ENCODE measurements at regions not wholly inside any gene's neighbourhood (a gene's known extent, or its start where the extent isn't known, plus 50 kb on each side); places are given as distances from the start of the nearest gene placed in this dataset.

DNA sequence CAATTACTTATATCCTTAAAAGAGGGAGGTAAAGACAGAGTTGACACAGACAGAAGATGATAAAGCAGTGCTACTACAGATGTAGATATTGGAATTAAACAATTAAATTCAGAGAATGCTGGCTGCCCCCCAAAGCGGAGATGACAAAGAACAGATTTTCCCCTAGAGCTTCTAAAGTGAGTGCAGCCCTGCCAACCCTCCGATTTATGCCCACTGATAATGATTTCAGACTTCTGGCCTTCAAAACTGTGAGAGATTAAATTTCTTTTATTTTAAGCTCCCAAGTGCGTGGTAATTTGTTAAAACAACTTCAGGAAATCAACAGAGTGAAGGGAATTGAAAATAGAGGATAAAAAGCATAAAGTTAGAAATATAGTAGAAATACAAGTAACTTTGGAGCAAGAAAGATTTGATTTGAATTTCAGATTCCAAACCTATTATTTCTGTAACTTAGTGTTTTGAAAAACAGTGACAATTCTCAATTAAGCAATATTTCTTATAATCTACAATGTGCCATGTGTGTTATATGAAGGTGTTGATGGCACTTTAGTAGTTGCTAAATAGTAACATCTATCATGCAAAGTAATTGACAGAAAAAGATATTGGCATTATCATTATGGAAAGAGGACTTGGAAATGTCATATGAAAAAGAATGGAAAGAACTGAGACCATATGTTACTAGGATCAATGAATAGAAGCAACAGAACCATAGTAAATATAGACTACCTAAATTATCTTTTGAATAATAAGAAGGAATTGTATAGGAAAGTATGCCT, 946.4 kb upstream of the PTPRD start:
- CTCF ChIA-PET: interaction anchor here (0.6 kb wide), 1 partner anchor 725 kb away, joined by 4 read pairs; no protein-coding TSS in a partner anchor
- no peak for DNase-seq (ENCODE audit: extremely low spot score)
- no peak for TF ChIP-seq ELF4 (IDR thresholded peaks at IDR 0.05)
- POLR2A ChIA-PET: no interaction called here

DNA sequence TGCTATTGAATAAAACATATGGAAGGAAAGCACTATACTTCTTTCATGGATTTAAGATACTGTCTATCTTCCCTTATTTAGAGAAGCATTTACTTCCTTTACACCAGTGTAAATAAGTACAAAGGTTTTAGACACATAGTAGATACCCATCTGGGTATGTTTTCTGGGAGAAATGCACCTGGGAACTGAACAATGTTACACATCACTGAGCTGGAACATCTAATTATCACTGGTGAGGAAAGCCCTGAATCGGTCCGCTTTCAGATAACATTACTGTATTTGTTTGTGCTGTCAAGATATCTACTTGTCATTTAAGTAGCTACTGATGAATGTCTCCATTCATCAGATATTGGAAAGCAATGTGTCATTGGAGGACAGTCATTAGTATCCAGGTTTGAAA, 964.7 kb upstream of the PTPRD start:
- DNase-seq (ENCODE audit: extremely low spot score): no peak
- ChIA-PET CTCF (no interaction called here), POLR2A (no interaction called here)

DNA sequence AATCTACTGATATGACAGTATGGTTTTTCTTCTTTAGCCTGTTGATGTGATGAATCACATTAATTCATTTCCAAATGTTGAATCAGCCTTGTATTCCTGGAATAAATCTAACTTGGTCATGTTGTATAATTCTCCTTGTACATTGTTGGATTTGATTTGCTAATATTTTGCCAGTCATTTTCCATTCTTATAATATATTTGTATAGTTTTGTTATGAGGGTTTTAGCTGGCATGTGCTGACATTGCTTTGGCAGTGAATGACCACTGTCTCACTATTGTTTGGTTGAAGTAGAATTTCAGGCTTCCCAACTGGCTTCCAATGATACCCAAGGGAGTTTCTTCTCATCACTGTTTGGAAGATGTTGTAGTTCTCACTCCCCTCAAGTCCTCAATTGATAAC, 983.0 kb upstream of the PTPRD start:
- DNase-seq (ENCODE audit: extremely low spot score): no peak
- TF ChIP-seq, protein P1, sequence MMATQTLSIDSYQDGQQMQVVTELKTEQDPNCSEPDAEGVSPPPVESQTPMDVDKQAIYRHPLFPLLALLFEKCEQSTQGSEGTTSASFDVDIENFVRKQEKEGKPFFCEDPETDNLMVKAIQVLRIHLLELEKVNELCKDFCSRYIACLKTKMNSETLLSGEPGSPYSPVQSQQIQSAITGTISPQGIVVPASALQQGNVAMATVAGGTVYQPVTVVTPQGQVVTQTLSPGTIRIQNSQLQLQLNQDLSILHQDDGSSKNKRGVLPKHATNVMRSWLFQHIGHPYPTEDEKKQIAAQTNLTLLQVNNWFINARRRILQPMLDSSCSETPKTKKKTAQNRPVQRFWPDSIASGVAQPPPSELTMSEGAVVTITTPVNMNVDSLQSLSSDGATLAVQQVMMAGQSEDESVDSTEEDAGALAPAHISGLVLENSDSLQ (IDR thresholded peaks at IDR 0.05): no peak
- TF ChIP-seq FOXA1 (IDR thresholded peaks at IDR 0.05) (no peak), SP1 (IDR thresholded peaks at IDR 0.05) (no peak), BHLHE40 (IDR thresholded peaks at IDR 0.05; ENCODE audit: borderline replicate concordance) (no peak), ARNT (IDR thresholded peaks at IDR 0.05) (no peak), TARDBP (IDR thresholded peaks at IDR 0.05) (no peak), FOXM1 (IDR thresholded peaks at IDR 0.05; ENCODE audit: borderline replicate concordance) (no peak), SUZ12 (IDR thresholded peaks at IDR 0.05) (no peak), FOXK2 (IDR thresholded peaks at IDR 0.05) (no peak), CTBP1 (IDR thresholded peaks at IDR 0.05; ENCODE audit: borderline replicate concordance) (no peak), NFRKB (IDR thresholded peaks at IDR 0.05) (no peak), ZNF384 (IDR thresholded peaks at IDR 0.05) (no peak), ELF4 (IDR thresholded peaks at IDR 0.05) (no peak), HDGF (IDR thresholded peaks at IDR 0.05; ENCODE audit: borderline replicate concordance) (no peak), LEF1 (IDR thresholded peaks at IDR 0.05; ENCODE audit: borderline replicate concordance) (no peak)
- POLR2A ChIA-PET: no interaction called here
- CTCF ChIA-PET: no interaction called here

More for the DNA sequence above, 964.7 kb upstream of the PTPRD start:
- TF ChIP-seq FOXM1 (IDR thresholded peaks at IDR 0.05; ENCODE audit: borderline replicate concordance) (no peak), LEF1 (IDR thresholded peaks at IDR 0.05; ENCODE audit: borderline replicate concordance) (no peak), ELF4 (IDR thresholded peaks at IDR 0.05) (no peak), SUZ12 (IDR thresholded peaks at IDR 0.05) (no peak), FOXA1 (IDR thresholded peaks at IDR 0.05) (no peak), BHLHE40 (IDR thresholded peaks at IDR 0.05; ENCODE audit: borderline replicate concordance) (no peak), FOXK2 (IDR thresholded peaks at IDR 0.05) (no peak), HDGF (IDR thresholded peaks at IDR 0.05; ENCODE audit: borderline replicate concordance) (no peak), NFRKB (IDR thresholded peaks at IDR 0.05) (no peak), SP1 (IDR thresholded peaks at IDR 0.05) (no peak), ARNT (IDR thresholded peaks at IDR 0.05) (no peak), ZNF384 (IDR thresholded peaks at IDR 0.05) (no peak), TARDBP (IDR thresholded peaks at IDR 0.05) (no peak), CTBP1 (IDR thresholded peaks at IDR 0.05; ENCODE audit: borderline replicate concordance) (no peak), L3MBTL2 (conservative IDR thresholded peaks at IDR 0.05) (no peak)
- TF ChIP-seq, protein P1 (IDR thresholded peaks at IDR 0.05): no peak

DNA sequence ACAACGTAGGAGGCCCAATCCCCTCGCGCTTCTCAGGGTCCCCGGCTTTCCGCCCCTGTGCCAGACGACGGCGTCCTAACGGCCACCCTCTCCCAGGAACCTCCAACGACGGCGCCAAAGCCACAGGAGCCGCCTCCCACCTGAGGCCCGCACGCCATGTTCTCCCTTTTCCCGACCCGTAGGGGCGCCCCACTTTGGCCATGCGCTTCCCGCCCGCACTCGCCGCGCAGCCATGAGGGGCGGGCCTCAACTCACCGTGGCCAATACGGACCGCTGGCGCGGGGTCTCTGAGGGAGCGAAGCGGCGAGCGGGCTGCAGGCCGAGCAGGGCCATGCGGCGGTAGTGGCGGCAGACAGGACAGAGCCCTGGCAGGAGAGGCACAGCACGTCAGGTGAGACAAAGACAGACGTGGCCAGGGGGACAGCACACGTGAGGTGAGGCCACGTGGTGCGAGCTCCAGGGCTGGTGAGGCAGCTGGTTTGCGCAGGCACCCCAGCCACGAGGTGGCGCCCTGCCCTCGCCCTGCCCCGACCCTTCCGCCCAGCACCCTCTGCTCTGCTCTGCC, 1005.5 kb upstream of the PTPRD start:
- DNase-seq (ENCODE audit: extremely low spot score): peak; percentile 5
- CTCF ChIA-PET: no interaction called here
- POLR2A ChIA-PET: no interaction called here
- TF ChIP-seq L3MBTL2 (conservative IDR thresholded peaks at IDR 0.05) (no peak), LEF1 (IDR thresholded peaks at IDR 0.05; ENCODE audit: borderline replicate concordance) (no peak), ELF4 (IDR thresholded peaks at IDR 0.05) (no peak), NFRKB (IDR thresholded peaks at IDR 0.05) (no peak), HDGF (IDR thresholded peaks at IDR 0.05; ENCODE audit: borderline replicate concordance) (no peak), FOXK2 (IDR thresholded peaks at IDR 0.05) (no peak), ZNF384 (IDR thresholded peaks at IDR 0.05) (no peak), FOXA1 (IDR thresholded peaks at IDR 0.05) (no peak), FOXM1 (IDR thresholded peaks at IDR 0.05; ENCODE audit: borderline replicate concordance) (no peak), TARDBP (IDR thresholded peaks at IDR 0.05) (no peak), SUZ12 (IDR thresholded peaks at IDR 0.05) (no peak), SP1 (IDR thresholded peaks at IDR 0.05) (no peak), CTBP1 (IDR thresholded peaks at IDR 0.05; ENCODE audit: borderline replicate concordance) (no peak), BHLHE40 (IDR thresholded peaks at IDR 0.05; ENCODE audit: borderline replicate concordance) (no peak)
- TF ChIP-seq, protein P1 (IDR thresholded peaks at IDR 0.05): no peak

DNA sequence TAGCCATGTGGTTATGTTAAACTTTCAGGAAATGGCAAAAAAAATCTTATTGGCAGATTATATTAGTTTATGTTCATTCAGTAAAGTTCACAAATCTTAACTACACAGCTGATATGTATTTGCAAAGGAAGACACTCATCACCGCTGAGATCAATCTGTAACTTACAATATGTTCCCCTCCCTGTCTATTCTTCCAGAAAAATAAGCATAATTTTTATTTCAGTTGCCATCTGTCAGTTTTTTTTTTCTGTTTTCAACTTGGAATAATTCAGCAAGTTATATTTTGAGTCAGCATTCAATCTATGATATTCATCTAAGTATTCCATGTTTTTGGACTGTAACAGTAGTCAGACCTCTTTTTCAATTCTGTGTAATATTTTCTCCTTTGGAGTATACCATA, 1019.9 kb upstream of the PTPRD start:
- TF ChIP-seq TARDBP (IDR thresholded peaks at IDR 0.05) (no peak), FOXK2 (IDR thresholded peaks at IDR 0.05) (no peak), SUZ12 (IDR thresholded peaks at IDR 0.05) (no peak), L3MBTL2 (conservative IDR thresholded peaks at IDR 0.05) (no peak), ELF4 (IDR thresholded peaks at IDR 0.05) (no peak)
- DNase-seq (ENCODE audit: extremely low spot score): no peak
- CTCF ChIA-PET: no interaction called here
- POLR2A ChIA-PET: no interaction called here

DNA sequence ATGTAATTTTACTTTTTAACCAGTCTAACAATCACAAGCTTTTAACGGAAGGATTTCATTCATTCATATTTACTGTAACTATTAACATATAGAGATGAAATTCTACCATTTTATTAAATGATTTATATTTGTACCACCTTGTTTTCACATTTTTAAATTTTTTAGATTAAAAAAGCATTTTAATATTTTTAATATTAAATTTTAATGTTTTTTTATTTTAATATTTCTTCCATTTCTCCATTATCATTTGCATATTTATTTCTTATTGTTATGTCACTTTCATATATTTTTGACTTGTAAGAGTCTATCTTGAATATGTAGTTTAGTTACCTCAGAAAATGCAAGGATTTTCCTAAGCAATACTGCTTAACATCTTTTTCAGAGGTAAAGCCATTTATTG, 1034.0 kb upstream of the PTPRD start:
- POLR2A ChIA-PET: no interaction called here
- DNase-seq (ENCODE audit: extremely low spot score): no peak
- no peak for TF ChIP-seq ZNF384 (IDR thresholded peaks at IDR 0.05)
- TF ChIP-seq LEF1 (IDR thresholded peaks at IDR 0.05; ENCODE audit: borderline replicate concordance): no peak
- TF ChIP-seq FOXK2 (IDR thresholded peaks at IDR 0.05): no peak
- no peak for TF ChIP-seq NFRKB (IDR thresholded peaks at IDR 0.05)
- no peak for TF ChIP-seq ARNT (IDR thresholded peaks at IDR 0.05)
- TF ChIP-seq FOXM1 (IDR thresholded peaks at IDR 0.05; ENCODE audit: borderline replicate concordance): no peak
- no peak for TF ChIP-seq CTBP1 (IDR thresholded peaks at IDR 0.05; ENCODE audit: borderline replicate concordance)
- TF ChIP-seq L3MBTL2 (conservative IDR thresholded peaks at IDR 0.05): no peak
- no peak for TF ChIP-seq FOXA1 (IDR thresholded peaks at IDR 0.05)
- no peak for TF ChIP-seq ELF4 (IDR thresholded peaks at IDR 0.05)
- TF ChIP-seq, protein P1 (IDR thresholded peaks at IDR 0.05): no peak
- TF ChIP-seq SP1 (IDR thresholded peaks at IDR 0.05): no peak
- no peak for TF ChIP-seq SUZ12 (IDR thresholded peaks at IDR 0.05)
- TF ChIP-seq TARDBP (IDR thresholded peaks at IDR 0.05): no peak
- TF ChIP-seq HDGF (IDR thresholded peaks at IDR 0.05; ENCODE audit: borderline replicate concordance): no peak
- TF ChIP-seq BHLHE40 (IDR thresholded peaks at IDR 0.05; ENCODE audit: borderline replicate concordance): no peak
- CTCF ChIA-PET: no interaction called here
